Hematopoietic multipotent progenitor cell treated with erythropoietin and hydrocortisone succinate and interleukin-3 and kit ligand, for 8 days (in vitro differentiated cells): ENCODE measurements at regions not wholly inside any gene's neighbourhood (a gene's known extent, or its start where the extent isn't known, plus 50 kb on each side); places are given as distances from the start of the nearest gene placed in this dataset.
"Not testable (repeated sequence)": the region's sequence is repeated elsewhere in the genome, so short reads cannot be mapped to it uniquely, and the experiment has no call there.

Experiments used
- DNase-seq: peaks from one replicate; pipeline ENCODE4 v3.0.0-alpha.2; 2015

DNA sequence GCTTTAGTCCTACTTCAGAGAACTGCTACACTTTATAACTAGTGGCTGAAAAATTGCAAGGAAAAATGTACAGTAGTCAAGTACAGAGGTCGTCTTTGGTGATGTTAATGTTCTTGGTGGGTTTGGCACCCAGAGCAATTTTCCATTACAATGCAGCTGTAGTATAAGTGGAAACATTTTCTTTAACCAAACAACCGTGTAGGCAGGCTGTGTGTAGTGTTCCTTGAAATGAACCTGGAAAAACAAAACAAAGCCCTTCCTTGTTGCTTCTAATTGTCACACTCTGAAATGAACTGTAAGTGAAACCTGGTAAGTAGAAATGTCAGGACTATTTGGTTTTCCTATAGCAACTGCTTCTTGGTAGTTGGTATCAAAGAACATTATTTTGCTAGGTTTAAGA lies 256.9 kb downstream of the MDFIC start:
- DNase-seq = no peak

DNA sequence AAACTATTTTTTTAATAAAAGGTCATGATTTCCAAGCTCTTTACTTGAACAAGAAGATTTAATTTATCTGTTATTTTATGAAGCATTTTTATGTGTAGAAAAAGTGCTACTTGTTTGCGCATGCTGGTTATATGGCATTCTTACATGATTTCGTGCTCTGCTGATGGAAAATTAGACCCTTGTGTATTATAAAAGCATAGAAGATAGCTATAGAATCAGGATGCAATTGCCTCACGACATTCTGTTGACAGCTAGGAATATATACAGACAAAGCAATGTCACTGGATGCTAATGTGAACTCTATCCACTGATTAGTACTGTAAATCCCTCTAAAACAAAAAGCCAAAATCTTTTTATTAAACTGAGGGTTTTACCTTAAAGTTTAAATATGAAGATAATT lies 255.9 kb downstream of the MDFIC start:
- DNase-seq = no peak

DNA sequence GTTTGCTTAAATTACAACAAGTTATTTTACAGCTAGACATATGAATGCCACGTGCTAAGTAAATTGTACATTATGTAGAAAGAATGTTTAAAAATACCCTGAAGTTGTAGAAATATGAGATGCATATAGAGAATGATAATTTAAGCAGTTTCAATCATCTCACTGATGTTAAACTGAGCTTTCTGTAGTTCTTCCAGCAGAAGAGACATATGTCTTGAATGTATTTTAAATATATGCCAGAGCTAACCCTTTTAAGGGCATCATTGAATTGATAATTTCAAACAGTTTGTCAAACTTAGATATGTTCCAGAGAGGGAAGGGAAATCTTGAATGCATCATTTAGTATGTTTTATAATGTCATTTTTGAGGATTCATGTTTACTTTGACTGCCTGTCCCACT lies 255.2 kb downstream of the MDFIC start:
- DNase-seq = no peak

DNA sequence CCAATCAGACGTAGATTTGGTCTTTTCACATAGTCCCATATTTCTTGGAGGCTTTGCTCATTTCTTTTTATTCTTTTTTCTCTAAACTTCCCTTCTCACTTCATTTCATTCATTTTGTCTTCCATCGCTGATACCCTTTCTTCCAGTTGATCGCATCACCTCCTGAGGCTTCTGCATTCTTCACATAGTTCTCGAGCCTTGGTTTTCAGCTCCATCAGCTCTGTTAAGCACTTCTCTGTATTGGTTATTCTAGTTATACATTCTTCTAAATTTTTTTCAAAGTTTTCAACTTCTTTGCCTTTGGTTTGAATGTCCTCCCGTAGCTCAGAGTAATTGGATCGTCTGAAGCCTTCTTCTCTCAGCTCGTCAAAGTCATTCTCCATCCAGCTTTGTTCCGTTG lies 250.5 kb downstream of the MDFIC start:
- DNase-seq = not testable (repeated sequence)

DNA sequence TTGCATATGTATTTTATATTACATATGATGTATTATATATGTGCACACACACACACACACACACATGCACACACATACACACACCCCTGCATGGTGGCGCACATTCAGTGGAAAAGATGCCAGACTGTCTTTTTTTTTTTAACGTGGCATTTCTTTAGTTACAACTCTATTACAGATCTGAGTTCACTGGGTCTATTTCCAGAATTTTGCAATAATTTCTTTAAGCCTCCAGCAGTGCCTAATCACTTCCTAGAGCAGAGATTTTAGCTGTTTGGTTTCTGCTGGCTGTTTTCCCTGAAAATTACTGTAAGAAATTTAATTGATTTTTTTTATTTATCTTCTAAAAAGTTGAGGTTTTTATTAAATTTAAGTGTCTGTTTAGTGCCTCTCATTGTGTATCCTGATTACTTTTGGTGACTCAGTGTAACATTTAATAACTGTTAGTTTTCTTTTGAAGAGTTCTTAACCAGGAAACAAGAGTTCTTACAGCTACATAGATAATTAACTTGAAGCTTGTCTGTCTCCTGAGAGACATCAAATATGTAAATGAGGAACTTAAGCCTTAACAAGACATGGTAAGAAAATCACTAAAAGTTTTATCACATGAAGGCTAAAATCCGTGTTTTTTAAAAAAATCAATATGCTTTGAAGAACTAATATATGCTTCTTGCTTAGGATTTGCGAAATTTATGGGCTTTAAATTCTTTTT lies 232.0 kb downstream of the MDFIC start:
- DNase-seq = no peak

DNA sequence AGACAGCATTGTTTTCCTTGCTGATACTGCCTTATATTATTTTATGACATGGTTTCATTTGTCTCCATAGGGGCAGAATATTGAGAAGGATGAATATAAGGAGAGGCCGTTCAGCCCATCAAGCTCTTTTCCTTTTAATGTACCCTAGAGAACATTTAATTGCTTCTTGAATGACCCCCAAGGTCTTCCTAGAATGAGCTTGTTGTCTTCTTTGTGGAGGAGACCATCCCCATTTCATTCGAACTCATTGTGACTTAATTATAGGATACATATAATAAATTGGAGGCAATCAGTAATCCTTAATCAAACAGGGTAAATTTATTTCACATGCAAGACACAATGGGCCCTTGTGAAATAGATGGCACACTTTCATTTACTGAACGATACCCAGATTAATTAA lies 231.3 kb downstream of the MDFIC start:
- no peak for DNase-seq

DNA sequence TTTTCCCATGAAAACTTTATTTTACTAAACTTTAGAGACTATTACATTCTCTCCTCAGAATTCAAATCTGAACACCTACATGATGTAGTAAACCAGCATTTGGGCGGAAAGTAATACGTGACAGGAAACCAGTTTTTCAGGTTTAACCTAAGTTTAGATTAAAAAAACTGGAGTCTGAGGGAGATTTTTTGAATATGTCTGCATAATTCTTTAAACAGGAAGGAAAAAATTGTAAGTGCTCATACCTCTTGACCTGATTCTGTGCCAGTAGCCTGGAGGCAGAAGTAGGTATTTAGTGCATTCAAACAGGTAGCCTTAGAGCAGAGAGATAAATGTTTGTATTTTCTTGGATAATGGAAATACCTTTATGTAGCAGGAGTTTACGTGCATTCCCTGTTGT lies 224.3 kb downstream of the MDFIC start:
- no peak for DNase-seq

DNA sequence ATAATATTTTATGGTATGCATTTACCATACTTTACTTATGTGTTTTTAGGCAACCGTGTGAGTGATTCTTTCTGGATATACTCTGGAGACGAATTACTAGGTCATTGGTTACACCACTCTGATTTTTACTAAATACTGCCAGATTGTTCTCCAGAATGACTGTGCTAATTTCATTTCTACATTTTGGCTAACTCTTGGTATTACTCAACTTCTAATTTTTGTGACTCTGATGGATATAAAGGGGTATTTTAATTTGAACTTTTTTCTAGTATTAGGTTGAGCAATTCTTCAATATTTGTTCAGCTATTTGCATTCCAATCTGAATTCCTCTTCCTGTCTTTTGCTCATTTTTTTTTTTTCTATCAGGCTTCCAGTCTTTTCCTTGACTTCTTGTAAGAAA lies 223.6 kb downstream of the MDFIC start:
- DNase-seq = no peak

DNA sequence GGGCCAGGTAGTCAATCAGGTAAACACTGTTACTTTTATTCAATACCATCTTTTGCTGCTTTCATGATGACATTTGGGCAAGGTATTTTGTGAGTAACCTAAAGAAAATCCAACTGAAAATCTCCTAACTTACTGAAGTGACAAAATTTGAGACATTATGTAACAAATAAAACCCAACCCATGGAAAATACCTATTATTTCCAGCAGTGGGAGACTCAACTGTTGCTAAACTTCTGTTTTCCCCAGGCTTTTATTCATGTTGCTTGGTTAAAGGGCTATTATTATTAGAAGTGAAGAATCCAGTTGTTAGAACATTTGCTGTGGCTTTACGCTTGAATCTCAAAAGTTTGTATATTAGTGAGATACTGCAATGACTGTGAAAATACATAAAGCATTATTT lies 215.9 kb downstream of the MDFIC start:
- no peak for DNase-seq

DNA sequence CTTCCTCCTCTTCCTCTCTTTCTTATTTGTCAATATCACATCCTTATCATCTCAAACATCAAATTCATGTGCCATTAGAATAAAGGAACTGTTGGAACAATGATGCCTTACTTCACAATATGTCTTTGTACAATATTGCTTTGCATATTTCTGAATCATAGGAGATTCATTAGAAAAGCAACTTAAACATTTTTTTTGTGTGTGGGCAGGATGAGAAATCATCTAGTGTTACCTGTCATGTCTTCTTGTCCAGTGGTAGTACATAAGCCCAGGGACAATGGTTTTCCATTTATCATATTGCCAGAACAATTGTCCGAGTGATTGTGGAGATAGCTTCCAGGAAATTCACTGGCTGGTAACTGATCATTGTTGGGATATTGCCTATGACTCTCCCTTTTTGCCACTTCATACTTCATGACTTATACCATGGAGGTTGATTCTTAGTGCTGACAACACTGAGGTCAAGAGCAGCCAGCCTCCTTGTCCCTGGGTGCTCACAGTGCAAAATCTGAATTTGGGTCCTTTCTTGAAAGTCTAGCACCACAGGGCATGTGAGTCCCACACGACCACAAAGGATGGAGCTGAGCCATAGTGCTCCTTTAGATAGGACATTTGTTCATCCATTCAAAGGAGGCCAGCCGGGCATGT lies 215.0 kb downstream of the MDFIC start:
- DNase-seq = no peak

DNA sequence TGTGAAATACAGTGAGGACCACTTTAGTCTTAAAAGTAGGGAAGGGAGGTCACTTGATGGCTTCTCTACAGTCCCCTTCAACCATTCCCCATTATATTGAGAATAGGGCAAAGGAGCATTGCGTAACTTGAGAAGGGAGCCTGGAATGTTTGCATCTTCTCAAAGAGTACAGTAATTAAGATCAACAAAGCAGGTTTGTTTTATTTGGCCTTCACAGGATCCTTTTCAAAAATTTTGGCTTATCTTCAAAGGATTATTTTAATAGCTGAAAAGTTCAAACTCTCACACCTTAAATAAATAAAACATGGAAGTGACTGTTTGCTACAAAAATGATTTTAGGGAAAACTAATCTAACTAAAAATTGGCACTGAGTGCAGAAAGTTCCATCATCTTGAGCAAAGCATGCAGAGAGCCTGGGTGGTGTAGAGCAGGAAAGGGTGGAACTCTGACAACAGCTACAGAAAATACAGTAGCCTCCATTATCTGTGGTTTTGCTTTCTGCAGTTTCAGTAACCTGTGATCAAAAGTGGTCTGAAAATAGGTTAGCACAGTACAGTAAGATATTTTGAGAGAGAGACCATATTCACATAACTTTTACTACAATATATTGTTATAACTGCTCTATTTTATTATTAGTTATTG lies 214.0 kb downstream of the MDFIC start:
- DNase-seq = no peak

DNA sequence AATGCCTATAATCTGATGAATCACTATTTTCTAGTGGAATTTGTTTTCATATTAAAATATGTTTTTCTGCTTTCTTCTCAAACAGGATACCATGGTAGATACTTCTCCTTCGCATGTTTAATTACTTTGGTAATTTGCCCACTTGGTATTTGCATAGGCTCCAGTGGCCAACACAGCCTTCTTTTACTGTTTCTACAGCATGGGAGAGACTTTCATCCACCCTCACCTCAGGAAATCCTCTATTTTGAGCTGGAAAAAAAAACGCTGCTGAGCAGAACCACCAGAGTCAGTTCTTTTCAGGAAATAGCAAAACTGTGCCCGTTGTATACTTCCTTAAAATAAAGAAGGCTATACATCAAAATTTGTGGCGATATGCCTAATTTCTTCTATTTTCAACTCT lies 213.3 kb downstream of the MDFIC start:
- no peak for DNase-seq

DNA sequence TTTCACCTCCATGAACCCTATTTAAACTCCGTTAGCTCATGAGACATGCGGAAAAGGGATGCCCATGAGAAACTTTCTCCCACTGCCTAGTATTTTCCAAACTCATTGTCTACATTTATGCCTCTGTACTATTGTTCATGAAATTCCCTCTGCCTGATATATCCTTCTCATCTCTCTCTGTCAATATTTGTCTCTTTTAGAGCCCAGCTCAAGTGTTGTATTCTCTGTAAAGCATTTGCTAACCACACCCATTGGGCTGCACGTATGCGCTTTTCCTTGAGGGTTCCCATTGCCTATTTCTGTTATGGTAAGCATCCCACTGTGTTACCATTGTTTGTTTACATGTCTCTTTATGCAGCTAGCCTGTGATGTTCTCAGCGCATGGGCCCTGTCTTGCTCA lies 211.4 kb downstream of the MDFIC start:
- DNase-seq = no peak

DNA sequence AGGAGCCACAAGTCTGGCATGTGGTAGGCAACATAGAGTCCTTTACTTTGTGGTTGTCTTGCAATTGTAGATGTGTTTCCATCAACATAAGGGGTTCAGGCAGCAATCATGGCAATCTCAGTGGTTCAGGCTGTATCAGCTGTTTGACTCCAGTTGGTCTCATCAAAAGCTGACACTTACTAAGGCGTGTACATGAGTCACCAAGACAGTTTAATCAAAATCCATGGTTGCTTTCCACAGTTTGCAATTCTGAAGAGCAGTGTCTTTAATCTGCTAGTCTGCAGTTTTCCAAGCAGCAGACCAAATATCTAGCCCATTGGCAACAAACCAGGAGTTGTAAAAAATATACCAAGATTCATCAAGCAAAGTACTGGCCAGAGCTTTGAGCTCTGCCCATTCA lies 210.2 kb downstream of the MDFIC start:
- no peak for DNase-seq

DNA sequence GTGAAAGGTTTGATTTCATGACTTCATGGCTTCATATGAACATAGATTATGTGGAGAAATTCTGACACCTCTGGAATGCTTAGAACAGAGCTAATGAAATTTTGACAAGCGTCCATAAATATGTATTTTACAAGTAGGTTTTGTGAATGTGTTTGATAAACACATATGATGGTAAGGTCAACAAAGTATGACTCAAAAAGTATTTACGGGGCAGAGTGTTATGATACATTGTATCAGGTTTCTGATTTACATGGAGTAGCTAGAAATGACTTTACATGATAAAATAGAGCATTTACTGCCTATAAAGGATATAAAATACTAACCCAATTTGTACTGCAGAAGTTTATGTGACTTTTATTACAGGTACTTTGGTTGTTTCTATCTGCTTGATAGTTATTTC lies 206.3 kb downstream of the MDFIC start:
- no peak for DNase-seq

DNA sequence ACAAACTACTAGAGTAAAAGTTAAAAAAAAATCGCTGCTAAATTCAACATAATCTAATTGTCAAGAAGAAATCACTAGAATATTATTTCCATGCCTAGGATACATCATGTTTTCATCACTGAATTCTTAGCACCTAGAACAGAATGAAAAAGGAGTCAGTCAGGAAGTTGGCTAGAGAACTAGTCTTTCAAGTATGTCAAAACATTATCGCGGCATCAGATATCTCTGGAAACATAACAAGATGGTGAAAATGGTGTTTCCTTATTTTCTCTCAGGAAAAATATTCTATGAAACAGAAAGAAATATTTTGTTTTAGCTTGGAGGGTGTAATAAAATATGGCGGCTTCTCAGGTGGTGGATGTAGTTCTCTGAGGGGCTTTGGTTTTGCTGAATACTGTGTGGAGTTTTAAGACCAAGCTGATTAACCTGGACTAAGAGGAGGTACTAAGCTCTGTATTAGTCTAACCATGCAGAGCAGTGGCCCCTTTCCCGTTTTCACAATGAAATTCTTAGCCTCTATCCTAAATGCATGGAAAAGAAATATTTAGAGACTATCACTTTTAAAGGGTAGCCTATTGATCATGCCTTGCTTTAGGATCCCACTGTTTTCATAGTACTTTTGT lies 205.6 kb downstream of the MDFIC start:
- no peak for DNase-seq

DNA sequence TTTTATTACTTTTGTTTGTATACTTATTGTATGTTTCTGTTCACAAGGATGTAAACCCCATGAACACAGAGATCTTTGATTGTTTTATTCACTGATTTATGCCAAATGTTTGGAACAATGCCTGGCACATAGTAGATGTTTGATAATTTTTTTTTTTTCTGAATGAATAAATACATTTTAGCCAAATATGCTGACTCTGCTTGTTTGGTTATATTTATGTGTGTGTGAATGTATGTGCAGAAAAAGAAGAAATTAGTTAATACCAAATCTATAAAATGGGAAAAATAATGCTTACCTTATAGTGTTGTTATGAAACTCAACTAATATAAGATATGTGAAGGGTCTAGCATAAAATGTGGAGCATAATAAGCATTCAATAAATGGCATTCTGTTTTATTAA lies 203.9 kb downstream of the MDFIC start:
- DNase-seq = no peak

DNA sequence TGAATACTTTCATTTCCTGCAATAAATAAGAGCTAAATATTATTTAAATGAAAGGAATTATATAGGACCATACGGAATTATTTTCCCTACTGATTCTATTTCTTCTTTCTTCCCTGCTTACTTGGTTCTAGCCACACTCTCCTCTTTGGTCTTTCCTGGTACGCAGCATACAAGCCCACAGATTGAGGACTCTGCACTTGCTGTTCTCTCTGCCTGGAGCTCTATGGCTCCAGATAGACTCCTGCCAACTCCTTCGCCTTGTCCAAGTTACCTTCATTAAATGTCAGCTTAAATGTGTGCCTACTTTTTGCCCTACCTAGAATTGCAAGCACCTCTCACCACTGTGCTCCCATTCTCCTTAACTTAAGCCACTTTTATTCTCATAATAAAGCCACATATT lies 203.4 kb downstream of the MDFIC start:
- no peak for DNase-seq

DNA sequence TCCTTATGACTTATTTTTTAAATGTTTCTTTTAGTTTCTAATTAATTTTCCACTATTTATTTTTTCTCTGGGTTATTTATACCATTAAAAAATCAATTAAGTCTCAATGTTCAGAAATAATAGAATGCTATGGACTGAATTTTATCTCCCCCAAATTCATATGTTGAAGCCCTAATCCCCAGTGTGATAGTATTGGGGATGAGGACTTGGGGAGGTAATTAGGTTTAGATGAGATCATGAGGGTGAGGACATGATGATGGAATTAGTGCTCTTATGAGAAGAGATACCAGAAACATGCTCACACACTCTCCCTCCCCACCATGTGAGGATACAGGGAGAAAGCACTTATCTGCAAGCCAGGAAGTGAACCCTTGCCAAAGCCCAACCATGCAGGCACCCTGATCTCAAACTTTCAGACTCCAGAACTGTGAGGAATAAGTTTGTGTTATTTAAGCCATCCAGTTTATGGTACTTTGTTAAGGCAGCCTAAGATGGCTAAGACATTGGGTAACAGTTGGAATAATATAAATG lies 202.6 kb downstream of the MDFIC start:
- DNase-seq = no peak

DNA sequence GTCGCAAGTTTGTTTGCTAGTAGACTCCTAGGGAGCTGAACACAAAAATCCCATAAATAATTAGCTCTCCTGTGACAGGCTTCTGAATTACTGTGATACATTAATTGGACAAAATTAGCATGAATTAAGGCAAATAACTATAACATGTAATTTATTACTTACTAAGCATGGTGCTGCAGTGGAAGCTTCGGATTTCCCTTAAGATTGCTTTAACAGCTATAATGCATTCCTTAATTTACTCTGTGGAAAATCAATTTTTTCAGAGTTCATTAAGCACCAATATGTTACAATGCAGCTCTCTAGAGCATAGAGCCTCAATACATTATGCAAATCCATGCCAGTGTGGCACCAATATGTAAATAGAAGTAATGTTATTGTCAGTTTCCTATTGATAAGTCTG lies 201.5 kb downstream of the MDFIC start:
- no peak for DNase-seq

DNA sequence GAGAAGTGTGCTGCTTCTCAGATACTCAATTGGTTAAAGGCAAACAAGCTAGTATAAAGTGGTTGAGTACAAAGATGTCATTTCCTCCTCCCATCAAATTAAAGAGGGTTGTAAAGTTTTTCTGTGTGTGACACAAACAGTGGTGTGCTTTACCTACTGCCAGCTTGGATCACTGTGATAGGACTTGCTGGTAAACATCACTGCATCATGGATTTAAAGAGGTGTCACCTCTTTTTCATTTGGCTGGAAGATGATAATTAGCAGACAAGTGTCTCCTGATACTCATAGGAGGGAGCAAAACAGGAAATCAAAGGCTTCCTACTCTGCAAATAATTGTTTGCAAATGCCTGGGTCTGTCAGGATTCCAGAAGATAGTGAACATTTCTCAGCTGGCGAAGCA lies 200.5 kb downstream of the MDFIC start:
- DNase-seq = no peak

DNA sequence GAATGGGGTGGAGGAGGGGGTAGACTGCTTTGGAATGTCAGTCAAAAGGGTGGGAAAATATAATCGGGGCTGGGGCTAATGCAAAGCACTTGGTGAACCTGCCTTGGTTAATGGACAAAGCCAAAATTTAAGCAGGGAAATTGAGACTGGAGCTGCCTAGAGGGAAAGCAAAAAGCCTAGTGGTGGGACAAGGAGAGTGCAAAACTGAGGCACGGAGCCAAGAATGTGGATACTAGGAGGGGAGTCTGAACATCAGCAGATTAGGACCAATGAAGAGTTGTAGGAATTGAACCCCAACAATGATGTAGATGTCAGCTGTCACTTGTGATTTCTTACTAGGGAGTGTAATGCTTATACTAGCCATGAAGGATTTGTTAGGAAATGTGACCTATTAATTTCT lies 195.9 kb downstream of the MDFIC start:
- no peak for DNase-seq

DNA sequence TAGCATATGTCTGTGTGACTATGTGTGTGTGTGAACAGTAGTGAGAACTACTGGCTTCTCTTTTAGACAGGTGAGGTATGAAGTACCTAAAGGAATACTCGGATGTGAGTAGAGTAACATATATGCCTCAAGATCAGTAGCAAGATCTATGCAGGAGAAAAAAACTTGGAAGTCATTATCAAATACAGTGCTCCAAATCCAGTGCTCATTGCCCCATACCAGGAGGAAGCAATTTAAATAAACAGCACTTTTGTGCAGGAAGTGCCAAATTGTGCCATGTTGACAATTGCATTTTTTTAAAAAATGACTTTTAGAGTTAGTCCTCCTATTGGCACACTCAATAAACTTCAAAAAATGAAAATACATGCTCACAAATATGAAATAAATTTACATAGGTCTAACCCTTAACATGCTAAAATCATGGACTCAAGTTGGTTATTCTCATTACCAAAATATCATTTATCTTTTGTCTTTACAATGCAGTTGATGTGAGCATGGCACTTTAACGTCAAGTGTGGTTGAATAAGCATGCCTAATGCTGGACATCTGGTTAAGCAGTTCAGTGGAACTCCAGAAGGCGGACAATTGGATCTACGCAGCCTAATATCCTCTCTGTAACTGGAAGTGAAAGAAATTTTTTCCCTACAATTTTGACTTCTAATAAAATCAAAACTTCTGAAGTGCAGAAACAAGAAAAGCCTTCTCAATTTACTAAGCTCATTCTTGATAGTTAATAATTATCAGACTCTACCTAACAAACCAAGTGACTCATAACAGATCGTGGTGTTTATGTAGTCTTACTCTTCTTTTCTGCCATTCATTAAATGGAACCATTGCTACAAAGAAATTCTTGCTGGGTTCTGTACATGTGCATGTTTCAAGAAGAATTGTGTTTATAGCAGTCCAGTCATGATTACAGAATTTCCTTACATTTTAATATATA lies 195.2 kb downstream of the MDFIC start:
- no peak for DNase-seq
